H9 (cell line): ENCODE measurements at regions not wholly inside any gene's neighbourhood (a gene's known extent, or its start where the extent isn't known, plus 50 kb on each side); places are given as distances from the start of the nearest gene placed in this dataset.

Experiments used
- DNase-seq: peaks from one replicate; pipeline ENCODE4 v3.0.0-alpha.2; 2017
- H2AFZ ChIP-seq: one replicate; pipeline ENCODE4 v1.6.1; 2013; ENCODE audit warnings: mild to moderate bottlenecking, low read length, control low read depth, moderate library complexity
- H2AK5ac ChIP-seq: 2 replicates; pipeline ENCODE4 v1.6.1; 2013; ENCODE audit warnings: low read length, control low read depth, mixed read lengths; ENCODE audit not compliant: insufficient read length
- H2BK120ac ChIP-seq: one replicate; pipeline ENCODE4 v1.6.1; 2013; ENCODE audit warnings: low read depth, mild to moderate bottlenecking, low read length, control low read depth, inconsistent platforms; ENCODE audit not compliant: poor library complexity, severe bottlenecking
- H2BK12ac ChIP-seq: 2 replicates; pipeline ENCODE4 v1.6.1; 2013; ENCODE audit warnings: low read length, control low read depth, mixed read lengths, low read depth; ENCODE audit not compliant: insufficient read length
- H2BK15ac ChIP-seq: 2 replicates; pipeline ENCODE4 v1.6.1; 2013; ENCODE audit warnings: low read depth, low read length, control low read depth
- H2BK20ac ChIP-seq: one replicate; pipeline ENCODE4 v1.6.1; 2013; ENCODE audit warnings: low read depth, mild to moderate bottlenecking, low read length, control low read depth, inconsistent platforms; ENCODE audit not compliant: poor library complexity, severe bottlenecking
- H2BK5ac ChIP-seq: 2 replicates; pipeline ENCODE4 v1.6.1; 2013; ENCODE audit warnings: low read length, control low read depth, mixed read lengths; ENCODE audit not compliant: insufficient read length
- H3K14ac ChIP-seq: 2 replicates; pipeline ENCODE4 v1.6.1; 2013; ENCODE audit warnings: low read length, control low read depth; ENCODE audit not compliant: insufficient read depth
- H3K18ac ChIP-seq: 2 replicates; pipeline ENCODE4 v1.6.1; 2013; ENCODE audit warnings: low read depth, mild to moderate bottlenecking, mixed read lengths, low read length, control low read depth; ENCODE audit not compliant: insufficient read length
- H3K23ac ChIP-seq: 2 replicates; pipeline ENCODE4 v1.6.1; 2013; ENCODE audit warnings: low read length, control low read depth, mixed read lengths, low read depth; ENCODE audit not compliant: insufficient read length
- H3K23me2 ChIP-seq: 2 replicates; pipeline ENCODE4 v1.6.1; 2013; ENCODE audit warnings: low read depth, mild to moderate bottlenecking, mixed read lengths, low read length, control low read depth; ENCODE audit not compliant: insufficient read length, poor library complexity, severe bottlenecking
- H3K27ac ChIP-seq: 2 replicates; pipeline ENCODE4 v1.5.1; 2013; ENCODE audit warnings: low read length, control low read depth, mixed read lengths, low read depth; ENCODE audit not compliant: insufficient read length
- H3K27me3 ChIP-seq: 2 replicates; pipeline ENCODE4 v1.6.1; 2013; ENCODE audit warnings: low read length, control low read depth, inconsistent platforms; ENCODE audit not compliant: insufficient read depth
- H3K4ac ChIP-seq: 2 replicates; pipeline ENCODE4 v1.6.1; 2013; ENCODE audit warnings: low read depth, mild to moderate bottlenecking, control low read depth, inconsistent platforms, low read length, moderate library complexity
- H3K4me1 ChIP-seq: 2 replicates; pipeline ENCODE4 v1.6.1; 2013; ENCODE audit warnings: low read length, control low read depth, inconsistent platforms; ENCODE audit not compliant: insufficient read depth
- H3K4me2 ChIP-seq: 2 replicates; pipeline ENCODE4 v1.6.1; 2013; ENCODE audit warnings: low read length, control low read depth, mixed read lengths; ENCODE audit not compliant: insufficient read length, insufficient read depth
- H3K56ac ChIP-seq: 2 replicates; pipeline ENCODE4 v1.6.1; 2013; ENCODE audit warnings: low read depth, mild to moderate bottlenecking, mixed read lengths, low read length, control low read depth; ENCODE audit not compliant: insufficient read length
- H3K79me1 ChIP-seq: 2 replicates; pipeline ENCODE4 v1.6.1; 2013; ENCODE audit warnings: low read depth, mild to moderate bottlenecking, moderate library complexity, low read length, control low read depth, inconsistent platforms; ENCODE audit not compliant: insufficient read depth, poor library complexity, severe bottlenecking
- H3K79me2 ChIP-seq: 2 replicates; pipeline ENCODE4 v1.6.1; 2013; ENCODE audit warnings: low read length, control low read depth, inconsistent platforms; ENCODE audit not compliant: insufficient read depth
- H3K9ac ChIP-seq: 2 replicates; pipeline ENCODE4 v1.6.1; 2013; ENCODE audit warnings: low read length, control low read depth, mixed read lengths; ENCODE audit not compliant: insufficient read length; ENCODE audit errors: extremely low read depth
- H3K9me3 ChIP-seq: one replicate; pipeline ENCODE4 v1.6.1; 2013; ENCODE audit warnings: low read depth, low read length, inconsistent platforms; ENCODE audit not compliant: control insufficient read depth
- H3T11ph ChIP-seq: one replicate; pipeline ENCODE4 v1.6.1; 2013; ENCODE audit warnings: mild to moderate bottlenecking, low read length, control low read depth, inconsistent platforms
- H4K20me1 ChIP-seq: one replicate; pipeline ENCODE4 v1.6.1; 2013; ENCODE audit not compliant: control insufficient read depth, insufficient read length, insufficient read depth
- H4K5ac ChIP-seq: 2 replicates; pipeline ENCODE4 v1.6.1; 2013; ENCODE audit warnings: low read depth, mild to moderate bottlenecking, mixed read lengths, low read length, control low read depth; ENCODE audit not compliant: insufficient read length
- H4K8ac ChIP-seq: replicated peaks from 2 replicates; pipeline ENCODE4 v1.6.1; 2013; ENCODE audit warnings: low read length, control low read depth, mixed read lengths, low read depth; ENCODE audit not compliant: insufficient read length
- H4K91ac ChIP-seq: 2 replicates; pipeline ENCODE4 v1.6.1; 2013; ENCODE audit warnings: low read depth, mild to moderate bottlenecking, moderate library complexity, mixed read lengths, low read length, control low read depth; ENCODE audit not compliant: insufficient read length
- H3K27ac Mint-ChIP-seq, 3 experiments: 2 replicates in 2 of 3; 3 replicates in 1 of 3; pipeline ENCODE4 v1.8.0; 2020 to 2021; ENCODE audit warnings: mixed read lengths in 3 of 3, mild to moderate bottlenecking in 1 of 3, moderate library complexity in 1 of 3
- H3K27me3 Mint-ChIP-seq: 2 replicates; pipeline ENCODE4 v1.8.0; 2021; ENCODE audit warnings: low read depth, mild to moderate bottlenecking, moderate library complexity, mixed read lengths
- H3K36me3 Mint-ChIP-seq, 3 experiments: 2 replicates in 2 of 3; 3 replicates in 1 of 3; pipeline ENCODE4 v1.8.0; 2020 to 2021; ENCODE audit warnings: low read depth in 3 of 3, mixed read lengths in 3 of 3; ENCODE audit not compliant: insufficient read depth in 1 of 3
- H3K4me1 Mint-ChIP-seq, 2 experiments: 2 replicates each; pipeline ENCODE4 v1.8.0; 2020; ENCODE audit warnings: mixed read lengths in 2 of 2
- H3K4me3 Mint-ChIP-seq, 2 experiments: 2 replicates in 1 of 2; 3 replicates in 1 of 2; pipeline ENCODE4 v1.8.0; 2020 to 2021; ENCODE audit warnings: mild to moderate bottlenecking in 2 of 2, mixed read lengths in 2 of 2, moderate library complexity in 1 of 2
- H3K9me3 Mint-ChIP-seq, 2 experiments: 2 replicates in 1 of 2; 3 replicates in 1 of 2; pipeline ENCODE4 v1.8.0; 2020; ENCODE audit warnings: mild to moderate bottlenecking in 2 of 2, mixed read lengths in 2 of 2, moderate library complexity in 1 of 2
- WGBS: extraction: QIAGEN DNeasy Blood & Tissue Kit; methylation state at CpG from one replicate; pipeline ENCODE4 v1.1.7; 2013; ENCODE audit warnings: missing lambda C conversion rate, low lambda C conversion rate, mixed read lengths; ENCODE audit not compliant: insufficient read length; ENCODE audit errors: extremely low coverage; 5-methylcytosine and 5-hydroxymethylcytosine counted together
- TF ChIP-seq, protein P1 (sequence below): fragments of 200-600 bp; sonication (generic); conservative IDR thresholded peaks from 3 replicates; pipeline ENCODE4 v1.8.0; 2021; ENCODE audit warnings: antibody characterized with exemption, mild to moderate bottlenecking

GRCh38 chr4:185925910-185926360, 113.9 kb upstream of the SORBS2 start:
- no peaks in the 10 kb centered on the region; the same call in 1 of the 2 replicates for H3K4me1 ChIP-seq
- H3K56ac ChIP-seq = no peak overlapping the region
- no peaks in the 10 kb centered on the region for H3K23me2 ChIP-seq
- H4K20me1 ChIP-seq = no peaks in the 10 kb centered on the region
- no peaks in the 10 kb centered on the region; the same call in 1 of the 2 replicates for H3K27me3 Mint-ChIP-seq
- no peak overlapping the region for H3K4me3 Mint-ChIP-seq
- no peak overlapping the region for H3K23ac ChIP-seq
- no peak overlapping the region for H4K5ac ChIP-seq
- H3K79me1 ChIP-seq = no peaks in the 10 kb centered on the region
- H3K9ac ChIP-seq = no peak overlapping the region
- peak; percentile 31 for DNase-seq
- no peak overlapping the region for H3K4ac ChIP-seq
- no peaks in the 10 kb centered on the region for H3K79me2 ChIP-seq
- no peak overlapping the region for H4K8ac ChIP-seq
- no peak overlapping the region for H3K27ac ChIP-seq
- H2BK12ac ChIP-seq = no peak overlapping the region
- no peaks in the 10 kb centered on the region for H3K27me3 ChIP-seq
- TF ChIP-seq, protein P1, sequence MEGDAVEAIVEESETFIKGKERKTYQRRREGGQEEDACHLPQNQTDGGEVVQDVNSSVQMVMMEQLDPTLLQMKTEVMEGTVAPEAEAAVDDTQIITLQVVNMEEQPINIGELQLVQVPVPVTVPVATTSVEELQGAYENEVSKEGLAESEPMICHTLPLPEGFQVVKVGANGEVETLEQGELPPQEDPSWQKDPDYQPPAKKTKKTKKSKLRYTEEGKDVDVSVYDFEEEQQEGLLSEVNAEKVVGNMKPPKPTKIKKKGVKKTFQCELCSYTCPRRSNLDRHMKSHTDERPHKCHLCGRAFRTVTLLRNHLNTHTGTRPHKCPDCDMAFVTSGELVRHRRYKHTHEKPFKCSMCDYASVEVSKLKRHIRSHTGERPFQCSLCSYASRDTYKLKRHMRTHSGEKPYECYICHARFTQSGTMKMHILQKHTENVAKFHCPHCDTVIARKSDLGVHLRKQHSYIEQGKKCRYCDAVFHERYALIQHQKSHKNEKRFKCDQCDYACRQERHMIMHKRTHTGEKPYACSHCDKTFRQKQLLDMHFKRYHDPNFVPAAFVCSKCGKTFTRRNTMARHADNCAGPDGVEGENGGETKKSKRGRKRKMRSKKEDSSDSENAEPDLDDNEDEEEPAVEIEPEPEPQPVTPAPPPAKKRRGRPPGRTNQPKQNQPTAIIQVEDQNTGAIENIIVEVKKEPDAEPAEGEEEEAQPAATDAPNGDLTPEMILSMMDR = no peak
- H3K36me3 Mint-ChIP-seq = peaks cover 3 to 10% (median 5%) of the 10 kb centered on the region in 3 experiments; a peak in 6 of 7 replicates
- H3K9me3 Mint-ChIP-seq = peaks cover 8% of the 10 kb centered on the region in 2 experiments
- peaks cover 16 to 33% of the 10 kb centered on the region in 2 experiments for H3K4me1 Mint-ChIP-seq
- H2BK5ac ChIP-seq = no peak overlapping the region
- H3K14ac ChIP-seq = no peak overlapping the region; the same call in 1 of the 2 replicates
- H2BK15ac ChIP-seq = no peak overlapping the region
- no peaks in the 10 kb centered on the region for H3K9me3 ChIP-seq
- no peak overlapping the region for H2AK5ac ChIP-seq
- H3T11ph ChIP-seq = no peak overlapping the region
- H3K4me2 ChIP-seq = no peak overlapping the region
- no peak overlapping the region for H2BK120ac ChIP-seq
- WGBS = no CpG with 5 or more reads among the region's 15 CpGs
- no peak overlapping the region for H4K91ac ChIP-seq
- peak overlapping the region; percentile 85 for H3K18ac ChIP-seq
- no peak overlapping the region for H2BK20ac ChIP-seq
- peak overlapping the region in 2 of 3 experiments; percentile 37 to 68; a peak in 4 of 7 replicates for H3K27ac Mint-ChIP-seq
- H2AFZ ChIP-seq = no peak overlapping the region
